ENCODE measurements at regions not wholly inside any gene's neighbourhood (a gene's known extent, or its start where the extent isn't known, plus 50 kb on each side); places are given as distances from the start of the nearest gene placed in this dataset.
"Not testable (repeated sequence)": the region's sequence is repeated elsewhere in the genome, so short reads cannot be mapped to it uniquely, and the experiment has no call there.

DNA sequence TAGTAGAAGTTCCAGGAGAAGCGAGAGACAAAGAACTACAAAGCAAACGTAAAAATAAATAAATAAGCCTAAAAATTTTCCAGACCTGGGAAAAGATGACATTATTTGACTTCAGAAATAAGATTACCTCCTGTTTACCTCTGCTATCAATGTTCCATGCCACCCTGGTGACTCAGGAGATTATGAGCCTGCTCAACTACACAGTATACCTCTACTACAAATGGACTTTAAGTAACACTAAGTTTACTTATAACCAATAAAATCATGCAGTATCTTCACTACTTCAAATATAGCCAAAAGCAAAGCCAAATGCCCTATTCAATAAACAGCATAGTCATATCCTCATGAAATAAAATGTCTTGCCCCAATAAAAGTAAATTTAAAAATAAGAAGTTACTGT, 105.4 kb downstream of the CYLC1 start (continued):
- TF ChIP-seq, protein P1, sequence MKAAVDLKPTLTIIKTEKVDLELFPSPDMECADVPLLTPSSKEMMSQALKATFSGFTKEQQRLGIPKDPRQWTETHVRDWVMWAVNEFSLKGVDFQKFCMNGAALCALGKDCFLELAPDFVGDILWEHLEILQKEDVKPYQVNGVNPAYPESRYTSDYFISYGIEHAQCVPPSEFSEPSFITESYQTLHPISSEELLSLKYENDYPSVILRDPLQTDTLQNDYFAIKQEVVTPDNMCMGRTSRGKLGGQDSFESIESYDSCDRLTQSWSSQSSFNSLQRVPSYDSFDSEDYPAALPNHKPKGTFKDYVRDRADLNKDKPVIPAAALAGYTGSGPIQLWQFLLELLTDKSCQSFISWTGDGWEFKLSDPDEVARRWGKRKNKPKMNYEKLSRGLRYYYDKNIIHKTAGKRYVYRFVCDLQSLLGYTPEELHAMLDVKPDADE (IDR thresholded peaks at IDR 0.05), result no peak

DNA sequence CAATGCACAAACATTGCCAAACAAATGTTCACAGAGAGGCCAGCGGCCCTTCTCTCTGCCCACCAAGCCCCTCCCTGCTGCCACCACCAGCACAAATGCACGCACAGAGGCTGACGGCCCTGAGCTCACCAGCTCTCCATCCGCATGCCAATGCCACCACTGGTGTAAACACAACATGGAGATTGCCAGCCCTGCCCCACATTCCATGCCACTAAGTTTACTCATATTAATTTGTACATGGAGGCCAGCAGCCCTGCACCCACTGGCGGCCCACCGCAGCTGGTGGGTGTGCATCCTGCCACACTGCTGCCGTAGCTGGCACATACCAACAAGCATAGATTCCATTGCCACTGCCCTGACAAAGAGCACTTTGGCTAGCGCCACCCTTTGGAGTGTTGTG, 124.0 kb downstream of the CYLC1 start:
- H3K4me3 ChIP-seq, result no peak overlapping the region
- Mint-ChIP-seq H3K4me3 (no peak overlapping the region), H3K9me3 (no peaks in the 10 kb centered on the region; the same call in 2 of the 3 replicates), H3K36me3 (ENCODE audit: low read depth) (no peaks in the 10 kb centered on the region; the same call in 2 of the 3 replicates), H3K27ac (no peak overlapping the region), H3K27me3 (ENCODE audit: insufficient read depth, low read depth, poor library complexity) (peaks cover 7% of the 10 kb centered on the region), H3K4me1 (no peaks in the 10 kb centered on the region)
- no peak overlapping the region for H3K4me2 ChIP-seq
- H3K27me3 ChIP-seq (ENCODE audit: insufficient read depth), result no peaks in the 10 kb centered on the region
- no peak for ATAC-seq
- no peak for TF ChIP-seq STAT1 (IDR thresholded peaks at IDR 0.05; ENCODE audit: unreplicated experiment)
- TF ChIP-seq, protein P2, sequence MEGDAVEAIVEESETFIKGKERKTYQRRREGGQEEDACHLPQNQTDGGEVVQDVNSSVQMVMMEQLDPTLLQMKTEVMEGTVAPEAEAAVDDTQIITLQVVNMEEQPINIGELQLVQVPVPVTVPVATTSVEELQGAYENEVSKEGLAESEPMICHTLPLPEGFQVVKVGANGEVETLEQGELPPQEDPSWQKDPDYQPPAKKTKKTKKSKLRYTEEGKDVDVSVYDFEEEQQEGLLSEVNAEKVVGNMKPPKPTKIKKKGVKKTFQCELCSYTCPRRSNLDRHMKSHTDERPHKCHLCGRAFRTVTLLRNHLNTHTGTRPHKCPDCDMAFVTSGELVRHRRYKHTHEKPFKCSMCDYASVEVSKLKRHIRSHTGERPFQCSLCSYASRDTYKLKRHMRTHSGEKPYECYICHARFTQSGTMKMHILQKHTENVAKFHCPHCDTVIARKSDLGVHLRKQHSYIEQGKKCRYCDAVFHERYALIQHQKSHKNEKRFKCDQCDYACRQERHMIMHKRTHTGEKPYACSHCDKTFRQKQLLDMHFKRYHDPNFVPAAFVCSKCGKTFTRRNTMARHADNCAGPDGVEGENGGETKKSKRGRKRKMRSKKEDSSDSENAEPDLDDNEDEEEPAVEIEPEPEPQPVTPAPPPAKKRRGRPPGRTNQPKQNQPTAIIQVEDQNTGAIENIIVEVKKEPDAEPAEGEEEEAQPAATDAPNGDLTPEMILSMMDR (conservative IDR thresholded peaks at IDR 0.05; ENCODE audit: low read depth in 2 of 2), result peak in 1 of 2 experiments; percentile 13; a peak in 1 of 4 replicates
- no peaks in the 10 kb centered on the region for H3K4me1 ChIP-seq (ENCODE audit: insufficient read depth)
- H3K9me2 ChIP-seq (ENCODE audit: insufficient read depth), result no peaks in the 10 kb centered on the region
- DNase-seq (ENCODE audit: low spot score), result no peak
- no peaks in the 10 kb centered on the region for H3K36me3 ChIP-seq (ENCODE audit: insufficient read depth)
- H3F3A ChIP-seq (replicated peaks; ENCODE audit: low read depth), result no peaks in the 10 kb centered on the region
- no peak overlapping the region for H3K27ac ChIP-seq (ENCODE audit: low read depth)
- no peak overlapping the region for H2AFZ ChIP-seq
- no peaks in the 10 kb centered on the region for H3K79me2 ChIP-seq (replicated peaks; ENCODE audit: insufficient read depth)
- H4K20me1 ChIP-seq (replicated peaks; ENCODE audit: insufficient read depth), result no peaks in the 10 kb centered on the region

DNA sequence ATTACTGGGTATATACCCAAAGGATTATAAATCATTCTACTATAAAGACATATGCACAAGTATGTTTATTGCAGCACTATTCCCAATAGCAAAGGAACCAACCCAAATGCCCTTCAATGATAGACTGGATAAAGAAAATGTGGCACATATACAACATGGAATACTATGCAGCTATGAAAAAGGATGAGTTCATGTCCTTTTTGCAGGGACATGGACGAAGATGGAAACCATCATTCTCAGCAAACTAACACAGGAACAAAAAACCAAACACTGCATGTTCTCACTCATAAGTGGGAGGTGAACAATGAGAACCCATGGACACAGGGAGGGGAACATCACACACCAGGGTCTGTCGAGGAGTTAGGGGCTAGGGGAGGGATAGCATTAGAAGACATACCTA, 129.2 kb downstream of the CYLC1 start:
- not testable (repeated sequence) for H3K27me3 Mint-ChIP-seq (ENCODE audit: insufficient read depth, low read depth, poor library complexity); H3K36me3 Mint-ChIP-seq (ENCODE audit: low read depth); H3K4me1 ChIP-seq (ENCODE audit: insufficient read depth); H3K27ac Mint-ChIP-seq; H3F3A ChIP-seq (replicated peaks; ENCODE audit: low read depth); H3K79me2 ChIP-seq (replicated peaks; ENCODE audit: insufficient read depth); H3K9me2 ChIP-seq (ENCODE audit: insufficient read depth); H3K4me2 ChIP-seq; H3K9me3 Mint-ChIP-seq; H3K36me3 ChIP-seq (ENCODE audit: insufficient read depth); H3K27me3 ChIP-seq (ENCODE audit: insufficient read depth); H4K20me1 ChIP-seq (replicated peaks; ENCODE audit: insufficient read depth); H2AFZ ChIP-seq; H3K4me1 Mint-ChIP-seq; H3K4me3 ChIP-seq; ATAC-seq; H3K27ac ChIP-seq (ENCODE audit: low read depth); H3K4me3 Mint-ChIP-seq; DNase-seq (ENCODE audit: low spot score)

DNA sequence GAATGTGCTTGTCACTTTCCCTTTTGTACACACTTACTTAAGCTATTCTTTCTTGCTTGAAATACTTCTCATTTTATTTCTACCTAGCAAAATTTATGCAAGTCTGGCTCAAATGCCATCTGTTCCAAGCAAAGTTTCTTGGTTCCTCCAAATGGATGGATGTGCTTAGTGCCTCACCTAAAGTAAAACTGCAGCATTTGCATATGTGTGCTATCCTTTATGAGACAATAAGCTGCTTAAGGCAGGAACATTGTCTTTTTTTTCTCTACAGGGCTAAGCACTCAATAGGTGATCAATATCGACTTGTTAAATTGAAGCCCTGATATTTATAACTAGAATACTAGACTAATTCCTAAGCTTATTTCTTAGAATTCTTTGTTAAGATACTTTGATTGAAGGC, 136.8 kb downstream of the CYLC1 start:
- no peak for DNase-seq (ENCODE audit: low spot score)
- Histone ChIP-seq H3F3A (replicated peaks; ENCODE audit: low read depth) (no peaks in the 10 kb centered on the region), H3K9me2 (ENCODE audit: insufficient read depth) (no peaks in the 10 kb centered on the region), H3K27me3 (ENCODE audit: insufficient read depth) (no peaks in the 10 kb centered on the region), H3K4me1 (ENCODE audit: insufficient read depth) (peaks cover 47% of the 10 kb centered on the region), H3K79me2 (replicated peaks; ENCODE audit: insufficient read depth) (no peaks in the 10 kb centered on the region), H3K4me3 (no peak overlapping the region), H4K20me1 (replicated peaks; ENCODE audit: insufficient read depth) (no peaks in the 10 kb centered on the region), H2AFZ (no peak overlapping the region), H3K4me2 (peak overlapping the region; percentile 57; the same call in 1 of the 2 replicates), H3K27ac (ENCODE audit: low read depth) (no peak overlapping the region), H3K36me3 (ENCODE audit: insufficient read depth) (no peaks in the 10 kb centered on the region)
- H3K36me3 Mint-ChIP-seq (ENCODE audit: low read depth), result no peaks in the 10 kb centered on the region
- H3K27me3 Mint-ChIP-seq (ENCODE audit: insufficient read depth, low read depth, poor library complexity), result no peaks in the 10 kb centered on the region
- H3K4me3 Mint-ChIP-seq, result no peak overlapping the region
- H3K9me3 Mint-ChIP-seq, result no peaks in the 10 kb centered on the region
- no peak for ATAC-seq
- H3K4me1 Mint-ChIP-seq, result peaks cover 44% of the 10 kb centered on the region
- H3K27ac Mint-ChIP-seq, result no peak overlapping the region
- TF ChIP-seq, protein P3, sequence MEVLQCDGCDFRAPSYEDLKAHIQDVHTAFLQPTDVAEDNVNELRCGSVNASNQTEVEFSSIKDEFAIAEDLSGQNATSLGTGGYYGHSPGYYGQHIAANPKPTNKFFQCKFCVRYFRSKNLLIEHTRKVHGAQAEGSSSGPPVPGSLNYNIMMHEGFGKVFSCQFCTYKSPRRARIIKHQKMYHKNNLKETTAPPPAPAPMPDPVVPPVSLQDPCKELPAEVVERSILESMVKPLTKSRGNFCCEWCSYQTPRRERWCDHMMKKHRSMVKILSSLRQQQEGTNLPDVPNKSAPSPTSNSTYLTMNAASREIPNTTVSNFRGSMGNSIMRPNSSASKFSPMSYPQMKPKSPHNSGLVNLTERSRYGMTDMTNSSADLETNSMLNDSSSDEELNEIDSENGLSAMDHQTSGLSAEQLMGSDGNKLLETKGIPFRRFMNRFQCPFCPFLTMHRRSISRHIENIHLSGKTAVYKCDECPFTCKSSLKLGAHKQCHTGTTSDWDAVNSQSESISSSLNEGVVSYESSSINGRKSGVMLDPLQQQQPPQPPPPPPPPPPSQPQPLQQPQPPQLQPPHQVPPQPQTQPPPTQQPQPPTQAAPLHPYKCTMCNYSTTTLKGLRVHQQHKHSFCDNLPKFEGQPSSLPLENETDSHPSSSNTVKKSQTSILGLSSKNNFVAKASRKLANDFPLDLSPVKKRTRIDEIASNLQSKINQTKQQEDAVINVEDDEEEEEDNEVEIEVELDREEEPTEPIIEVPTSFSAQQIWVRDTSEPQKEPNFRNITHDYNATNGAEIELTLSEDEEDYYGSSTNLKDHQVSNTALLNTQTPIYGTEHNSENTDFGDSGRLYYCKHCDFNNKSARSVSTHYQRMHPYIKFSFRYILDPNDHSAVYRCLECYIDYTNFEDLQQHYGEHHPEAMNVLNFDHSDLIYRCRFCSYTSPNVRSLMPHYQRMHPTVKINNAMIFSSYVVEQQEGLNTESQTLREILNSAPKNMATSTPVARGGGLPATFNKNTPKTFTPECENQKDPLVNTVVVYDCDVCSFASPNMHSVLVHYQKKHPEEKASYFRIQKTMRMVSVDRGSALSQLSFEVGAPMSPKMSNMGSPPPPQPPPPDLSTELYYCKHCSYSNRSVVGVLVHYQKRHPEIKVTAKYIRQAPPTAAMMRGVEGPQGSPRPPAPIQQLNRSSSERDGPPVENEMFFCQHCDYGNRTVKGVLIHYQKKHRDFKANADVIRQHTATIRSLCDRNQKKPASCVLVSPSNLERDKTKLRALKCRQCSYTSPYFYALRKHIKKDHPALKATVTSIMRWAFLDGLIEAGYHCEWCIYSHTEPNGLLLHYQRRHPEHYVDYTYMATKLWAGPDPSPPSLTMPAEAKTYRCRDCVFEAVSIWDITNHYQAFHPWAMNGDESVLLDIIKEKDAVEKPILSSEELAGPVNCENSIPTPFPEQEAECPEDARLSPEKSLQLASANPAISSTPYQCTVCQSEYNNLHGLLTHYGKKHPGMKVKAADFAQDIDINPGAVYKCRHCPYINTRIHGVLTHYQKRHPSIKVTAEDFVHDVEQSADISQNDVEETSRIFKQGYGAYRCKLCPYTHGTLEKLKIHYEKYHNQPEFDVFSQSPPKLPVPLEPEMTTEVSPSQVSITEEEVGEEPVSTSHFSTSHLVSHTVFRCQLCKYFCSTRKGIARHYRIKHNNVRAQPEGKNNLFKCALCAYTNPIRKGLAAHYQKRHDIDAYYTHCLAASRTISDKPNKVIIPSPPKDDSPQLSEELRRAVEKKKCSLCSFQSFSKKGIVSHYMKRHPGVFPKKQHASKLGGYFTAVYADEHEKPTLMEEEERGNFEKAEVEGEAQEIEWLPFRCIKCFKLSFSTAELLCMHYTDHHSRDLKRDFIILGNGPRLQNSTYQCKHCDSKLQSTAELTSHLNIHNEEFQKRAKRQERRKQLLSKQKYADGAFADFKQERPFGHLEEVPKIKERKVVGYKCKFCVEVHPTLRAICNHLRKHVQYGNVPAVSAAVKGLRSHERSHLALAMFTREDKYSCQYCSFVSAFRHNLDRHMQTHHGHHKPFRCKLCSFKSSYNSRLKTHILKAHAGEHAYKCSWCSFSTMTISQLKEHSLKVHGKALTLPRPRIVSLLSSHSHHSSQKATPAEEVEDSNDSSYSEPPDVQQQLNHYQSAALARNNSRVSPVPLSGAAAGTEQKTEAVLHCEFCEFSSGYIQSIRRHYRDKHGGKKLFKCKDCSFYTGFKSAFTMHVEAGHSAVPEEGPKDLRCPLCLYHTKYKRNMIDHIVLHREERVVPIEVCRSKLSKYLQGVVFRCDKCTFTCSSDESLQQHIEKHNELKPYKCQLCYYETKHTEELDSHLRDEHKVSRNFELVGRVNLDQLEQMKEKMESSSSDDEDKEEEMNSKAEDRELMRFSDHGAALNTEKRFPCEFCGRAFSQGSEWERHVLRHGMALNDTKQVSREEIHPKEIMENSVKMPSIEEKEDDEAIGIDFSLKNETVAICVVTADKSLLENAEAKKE (CRISPR knock-in tag; IDR thresholded peaks at IDR 0.05), result no peak

Data from GM23338 (cell line).